Mucosa of gallbladder (tissue), 1 donor: ENCODE measurements at regions not wholly inside any gene's neighbourhood (a gene's known extent, or its start where the extent isn't known, plus 50 kb on each side); places are given as distances from the start of the nearest gene placed in this dataset.
A peak's percentile ranks its signal among the peaks of the same experiment; 100 is the strongest.
"Not testable (repeated sequence)": the region's sequence is repeated elsewhere in the genome, so short reads cannot be mapped to it uniquely, and the experiment has no call there.

Experiments
- DNase-seq: peaks from one replicate; pipeline ENCODE4 v3.0.0-alpha.2; 2020; ENCODE audit warnings: low spot score
- donor health status: DM: no; HTN: no; CAD: no.

DNA sequence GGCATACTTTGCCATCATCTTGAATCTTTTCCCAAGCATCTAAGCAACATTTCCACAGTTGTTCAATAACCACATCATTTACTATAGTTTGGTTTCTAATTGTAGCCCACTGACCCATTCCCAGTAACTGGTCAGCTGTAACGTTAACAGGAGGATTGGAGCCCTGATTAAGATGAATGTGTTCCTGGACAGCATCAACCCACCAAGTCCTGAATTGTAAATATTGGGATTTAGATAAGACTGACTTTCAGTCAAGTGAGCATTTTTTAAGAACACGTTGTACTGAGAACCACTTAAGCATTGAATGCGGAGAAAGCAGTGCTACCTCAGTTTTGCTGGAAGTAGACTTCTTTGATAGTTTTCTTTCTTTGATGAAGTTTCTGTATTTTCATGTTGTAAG lies 53.3 kb upstream of the ARL4D start:
- DNase-seq: not testable (repeated sequence)

DNA sequence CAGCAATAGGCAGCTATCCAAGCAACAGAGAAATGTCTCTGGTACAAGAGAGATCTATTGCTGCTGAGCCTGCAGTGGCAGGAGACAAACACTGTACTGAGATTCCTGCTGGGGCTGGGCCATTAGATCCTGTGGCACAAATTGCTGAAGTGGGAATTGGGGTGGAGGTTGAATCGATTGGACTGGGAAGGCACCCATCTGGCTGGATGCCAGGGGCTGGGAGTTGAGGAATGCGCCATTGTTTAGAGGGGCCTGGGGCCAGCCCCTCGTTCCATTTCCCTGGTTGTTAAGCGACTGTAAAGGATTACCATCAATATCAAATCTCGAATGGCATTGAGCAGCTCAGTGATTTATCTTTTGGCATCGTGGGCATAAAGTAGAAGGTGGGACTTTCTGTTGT lies 54.1 kb upstream of the ARL4D start:
- DNase-seq: no peak

DNA sequence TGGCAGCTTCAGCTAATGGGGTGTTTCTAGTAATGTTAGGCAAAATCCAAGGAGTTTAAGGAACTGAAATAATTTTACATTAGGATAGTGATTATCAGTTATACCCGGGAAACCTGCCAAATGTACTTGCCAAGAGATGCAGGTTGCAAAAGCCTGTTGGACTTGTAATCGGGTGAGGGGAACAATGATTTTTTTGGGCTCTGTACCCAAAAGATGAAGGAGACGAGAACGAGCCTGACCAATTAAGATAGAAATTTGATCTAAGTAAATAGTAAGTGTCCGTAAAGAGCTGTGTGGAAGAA lies 56.3 kb upstream of the ARL4D start:
- DNase-seq: no peak

DNA sequence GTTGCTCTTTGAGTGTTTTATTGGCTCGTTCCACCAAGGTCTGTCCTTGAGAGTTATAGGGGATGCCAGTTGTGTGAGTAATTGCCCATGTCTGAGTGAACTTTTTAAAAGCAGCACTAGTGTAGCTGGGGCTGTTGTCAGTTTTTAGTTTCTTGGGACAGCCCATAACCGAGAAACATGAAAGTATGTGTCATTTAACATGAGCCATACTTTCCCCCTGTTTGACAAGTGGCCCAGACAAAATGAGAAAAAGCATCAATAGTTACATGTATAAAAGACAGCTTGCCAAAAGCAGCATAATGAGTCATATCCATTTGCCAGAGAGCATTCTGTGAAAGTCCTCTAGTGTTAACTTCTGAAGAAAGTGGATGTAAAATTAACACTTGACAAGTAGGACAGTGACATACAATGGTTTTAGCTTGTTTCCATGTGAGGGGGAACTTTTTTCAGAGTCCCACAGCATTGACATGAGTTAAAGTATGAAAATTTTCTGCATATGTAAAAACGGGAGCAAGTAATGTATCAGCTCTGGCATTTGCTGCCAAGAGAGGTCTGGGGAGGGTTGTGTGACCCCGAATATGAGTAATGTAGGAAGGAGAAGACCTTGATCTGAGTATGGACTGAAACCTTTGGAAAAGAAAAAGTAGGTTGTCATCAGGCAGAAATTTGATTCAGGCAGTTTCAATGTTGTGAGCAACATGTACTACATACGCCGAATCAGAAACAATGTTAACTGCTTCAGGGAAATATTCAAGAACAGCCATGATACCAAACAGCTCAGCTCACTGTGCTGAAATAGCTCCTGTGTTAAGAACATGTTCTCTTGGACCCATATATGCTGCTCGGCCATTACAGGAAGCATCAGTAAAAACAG lies 56.8 kb upstream of the ARL4D start:
- DNase-seq: no peak

DNA sequence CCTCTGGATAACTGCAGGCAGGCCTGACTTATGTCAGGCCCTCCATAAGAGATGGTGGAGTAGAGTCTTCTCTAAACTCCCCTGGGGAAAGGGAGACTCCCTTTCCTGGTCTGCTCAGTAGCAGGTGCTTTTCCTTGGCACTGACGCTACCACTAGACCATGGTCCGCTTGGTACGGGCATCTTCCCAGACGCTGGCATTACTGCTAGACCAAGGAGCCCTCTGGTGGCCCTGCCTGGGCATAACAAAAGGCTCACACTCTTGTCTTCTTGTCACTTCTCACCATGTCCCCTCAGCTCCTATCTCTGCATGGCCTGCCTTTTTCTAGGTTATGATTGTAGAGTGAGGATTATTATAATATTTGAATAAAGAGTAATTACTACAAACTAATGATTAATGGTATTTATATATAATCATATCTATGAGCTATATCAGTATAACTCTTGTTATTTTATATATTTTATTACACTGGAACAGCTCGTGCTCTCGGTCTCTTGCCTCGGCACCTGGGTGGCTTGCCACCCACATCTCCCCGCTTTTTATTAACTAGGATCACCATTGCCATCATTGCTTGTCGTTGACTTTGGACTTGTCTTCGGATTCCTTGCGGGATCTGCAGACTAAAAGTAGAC lies 59.8 kb upstream of the ARL4D start:
- peak; percentile 78 for DNase-seq

DNA sequence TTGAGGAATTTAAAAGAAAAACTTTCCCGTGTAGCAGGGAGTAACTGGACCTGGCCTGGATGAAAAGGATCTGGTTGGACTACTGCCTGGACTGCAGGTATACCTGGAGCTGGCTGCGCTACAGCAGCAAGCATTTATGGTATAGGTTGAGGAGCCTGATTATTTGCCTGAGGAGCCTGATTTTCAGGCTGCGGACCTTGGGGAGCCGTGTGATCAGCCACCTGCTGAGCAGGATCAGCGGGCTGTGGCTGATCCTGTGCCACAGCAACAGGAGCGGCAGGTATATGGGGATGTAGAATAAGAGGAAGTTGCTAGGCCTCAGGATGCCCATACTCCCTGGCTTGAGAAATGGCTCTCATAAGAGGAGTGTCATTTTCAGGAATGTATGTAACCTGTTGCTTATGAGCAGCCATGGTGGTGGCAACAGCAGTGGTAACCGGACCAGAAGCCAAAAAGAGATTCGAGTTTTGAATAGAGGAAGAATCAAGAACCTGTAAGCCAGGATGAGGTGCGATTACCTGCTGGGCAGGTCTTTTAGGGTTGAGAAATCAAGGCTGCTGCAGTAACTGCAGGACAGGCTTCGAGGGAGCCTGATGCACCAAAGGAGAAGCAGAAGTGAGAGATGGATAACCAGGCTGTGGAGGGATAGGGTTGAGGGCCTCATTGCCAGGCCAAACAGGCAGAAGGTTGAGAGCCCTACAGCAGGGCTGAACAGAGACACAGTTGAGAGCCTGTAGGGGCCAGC lies 60.9 kb upstream of the ARL4D start:
- no peak for DNase-seq

DNA sequence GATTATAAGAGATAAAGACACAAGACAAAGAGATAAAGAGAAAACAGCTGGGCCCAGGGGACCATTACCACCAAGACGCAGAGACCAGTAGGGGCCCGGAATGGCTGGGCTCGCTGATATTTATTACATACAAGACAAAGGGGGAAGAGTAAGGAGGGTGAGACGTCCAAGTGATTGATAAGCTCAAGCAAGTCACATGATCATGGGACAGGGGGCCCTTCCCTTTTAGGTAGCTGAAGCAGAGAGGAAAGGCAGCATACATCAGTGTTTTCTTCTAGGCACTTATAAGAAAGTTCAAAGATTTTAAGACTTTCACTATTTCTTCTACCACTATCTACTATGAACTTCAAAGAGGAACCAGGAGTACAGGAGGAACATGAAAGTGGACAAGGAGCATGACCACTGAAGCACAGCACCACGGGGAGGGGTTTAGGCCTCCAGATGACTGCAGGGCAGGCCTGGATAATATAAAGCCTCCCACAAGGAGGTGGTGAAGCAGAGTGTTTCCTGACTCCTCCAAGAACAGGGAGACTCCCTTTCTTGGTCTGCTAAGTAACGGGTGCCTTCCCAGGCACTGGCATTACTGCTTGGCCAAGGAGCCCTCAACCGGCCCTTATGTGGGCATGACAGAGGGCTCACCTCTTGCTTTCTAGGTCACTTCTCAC lies 63.9 kb upstream of the ARL4D start:
- no peak for DNase-seq

DNA sequence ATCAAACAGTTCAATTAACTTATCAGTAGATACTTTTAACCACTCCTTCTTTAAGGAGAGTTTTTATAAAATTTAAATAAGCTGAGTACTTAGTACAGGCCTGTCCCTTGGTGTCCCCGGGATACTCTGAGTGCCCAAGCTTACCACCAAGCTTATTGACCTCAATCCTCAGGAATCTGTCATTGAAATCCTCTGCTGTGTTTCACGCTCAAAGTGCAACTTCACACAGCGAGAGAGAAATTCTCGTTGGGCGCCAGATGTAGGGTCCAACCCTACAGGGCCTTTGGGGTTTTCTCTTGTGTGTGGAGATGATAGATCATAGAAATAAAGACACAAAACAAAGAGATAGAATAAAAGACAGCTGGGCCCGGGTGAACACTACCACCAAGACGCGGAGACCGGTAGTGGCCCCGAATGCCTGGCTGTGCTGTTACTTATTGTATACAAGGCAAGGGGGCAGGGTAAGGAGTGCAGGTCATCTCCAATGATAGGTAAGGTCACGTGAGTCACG lies 65.3 kb upstream of the ARL4D start:
- DNase-seq: no peak

DNA sequence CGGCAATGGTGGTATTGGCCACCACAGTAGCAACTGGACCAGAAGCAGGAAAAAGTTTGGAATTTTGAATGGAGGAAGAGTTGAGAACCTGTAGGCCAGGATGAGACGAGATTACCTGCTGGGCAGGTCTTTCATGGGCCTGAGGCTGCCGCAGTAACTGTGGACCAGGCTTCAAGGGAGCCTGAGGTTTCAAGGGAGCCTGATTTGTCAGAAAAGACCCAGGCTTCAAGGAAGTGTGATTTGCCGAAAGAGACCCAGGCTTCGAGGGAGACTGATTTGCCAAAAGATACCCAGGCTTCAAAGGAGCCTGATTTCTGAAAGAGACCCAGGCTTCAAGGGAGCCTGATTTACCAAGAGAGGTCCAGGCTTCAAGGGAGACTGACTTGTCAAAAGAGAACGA lies 66.6 kb upstream of the ARL4D start:
- no peak for DNase-seq

DNA sequence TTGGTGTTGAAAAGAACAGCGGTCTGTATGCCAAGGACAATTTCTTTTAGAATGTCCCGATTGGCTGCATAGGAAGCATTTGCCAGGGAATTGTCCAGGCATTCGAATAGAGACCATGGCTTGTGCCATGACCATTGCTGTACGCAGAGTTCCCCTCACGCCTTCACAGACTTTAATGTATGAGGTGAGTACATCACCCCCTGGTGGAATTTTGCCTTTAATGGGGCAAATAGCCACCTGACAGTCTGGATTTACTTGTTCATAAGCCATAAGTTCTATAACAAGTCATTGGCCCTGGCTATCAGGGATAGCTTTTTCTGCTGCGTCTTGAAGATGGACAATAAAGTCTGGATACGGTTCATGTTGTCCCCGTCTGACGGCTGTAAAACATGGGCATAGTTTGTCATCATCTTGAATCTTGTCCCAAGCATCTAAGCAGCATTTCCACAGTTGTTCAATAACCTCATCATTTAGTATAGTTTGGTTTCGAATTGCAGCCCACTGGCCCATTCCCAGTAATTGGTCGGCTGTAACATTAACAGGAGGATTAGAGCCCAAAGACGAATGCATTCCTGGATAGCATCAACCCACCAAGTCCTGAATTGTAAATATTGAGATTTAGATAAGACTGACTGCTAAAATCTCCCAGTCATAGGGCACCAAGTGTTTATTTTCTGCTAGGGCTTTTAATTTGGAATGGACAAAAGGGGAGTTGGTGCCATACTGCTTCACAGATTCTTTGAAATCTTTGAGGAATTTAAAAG lies 67.7 kb upstream of the ARL4D start:
- no peak for DNase-seq

DNA sequence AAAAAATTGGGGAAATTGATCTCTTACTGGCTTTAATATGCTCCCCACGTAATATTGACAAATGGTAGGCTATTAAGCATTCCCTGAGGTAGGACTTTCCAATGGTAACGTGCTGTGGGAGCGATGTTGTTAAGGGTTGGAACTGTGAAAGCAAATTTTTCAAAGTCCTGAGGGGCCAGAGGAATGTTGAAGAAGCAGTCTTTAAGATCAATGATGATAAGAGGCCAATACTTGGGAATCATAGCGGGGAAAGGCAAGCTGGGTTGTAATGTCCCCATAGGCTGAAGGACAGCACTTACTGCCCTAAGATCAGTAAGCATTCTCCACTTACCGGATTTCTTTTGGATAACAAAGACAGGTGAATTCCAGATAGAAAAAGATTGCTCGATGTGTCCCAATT lies 69.6 kb upstream of the ARL4D start:
- DNase-seq: no peak

DNA sequence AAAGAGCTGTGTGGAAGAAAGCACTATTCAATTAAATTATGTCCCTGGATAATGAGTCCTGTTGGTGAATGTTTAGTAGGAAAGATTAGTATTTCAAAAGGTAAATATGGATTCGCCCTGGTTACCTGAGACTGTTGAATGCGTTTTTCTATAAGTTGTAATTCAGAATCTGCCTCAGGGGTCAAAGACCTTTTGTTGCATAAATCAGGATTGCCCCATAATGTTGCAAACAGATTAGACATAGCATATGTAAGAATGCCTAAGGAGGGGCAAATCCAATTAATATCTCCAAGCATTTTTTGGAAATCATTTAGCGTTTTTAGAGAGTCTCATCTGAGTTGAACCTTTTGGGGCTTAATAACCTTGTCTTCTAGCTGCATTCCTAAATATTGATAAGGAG lies 70.1 kb upstream of the ARL4D start:
- no peak for DNase-seq

DNA sequence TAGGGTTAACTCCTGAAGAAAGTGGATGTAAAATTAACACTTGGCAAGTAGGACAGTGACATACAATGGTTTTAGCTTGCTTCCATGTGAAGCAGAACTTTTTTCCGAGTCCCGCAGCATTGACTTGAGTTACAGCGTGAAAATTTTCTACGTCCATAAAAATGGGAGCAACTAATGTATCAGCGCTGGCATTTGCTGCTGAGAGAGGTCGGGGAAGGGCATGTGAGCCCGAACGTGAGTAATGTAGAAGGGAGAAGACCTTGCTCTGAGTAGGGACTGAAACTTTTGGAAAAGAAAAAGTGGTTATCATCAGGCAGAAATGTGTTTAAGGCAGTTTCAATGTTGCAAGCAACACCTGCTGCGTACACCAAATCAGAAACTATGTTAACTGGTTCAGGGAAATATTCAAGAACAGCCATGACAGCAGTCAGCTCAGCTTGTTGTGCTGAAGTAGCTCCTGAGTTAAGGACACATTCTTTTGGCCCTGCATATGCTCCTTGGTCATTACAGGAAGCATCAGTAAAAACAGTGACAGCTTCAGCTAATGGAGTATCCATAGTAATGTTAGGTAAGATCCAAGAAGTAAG lies 70.9 kb upstream of the ARL4D start:
- no peak for DNase-seq

DNA sequence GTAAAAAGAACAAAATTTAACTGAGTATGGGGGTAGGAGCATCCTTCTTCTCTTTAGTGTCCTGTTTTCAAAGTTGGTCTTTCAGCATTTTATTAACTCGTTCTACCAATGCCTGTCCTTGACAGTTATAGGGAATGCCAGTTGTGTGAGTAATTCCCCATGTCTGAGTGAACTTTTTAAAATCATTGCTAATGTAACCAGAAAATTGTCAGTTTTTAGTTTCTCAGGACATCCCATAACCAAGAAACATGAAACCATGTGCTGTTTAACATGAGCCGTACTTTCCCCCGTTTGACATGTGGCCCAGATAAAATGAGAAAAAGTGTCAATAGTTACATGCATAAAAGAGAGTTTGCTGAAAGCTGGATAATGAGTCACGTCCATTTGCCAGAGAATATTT lies 71.4 kb upstream of the ARL4D start:
- DNase-seq: no peak

DNA sequence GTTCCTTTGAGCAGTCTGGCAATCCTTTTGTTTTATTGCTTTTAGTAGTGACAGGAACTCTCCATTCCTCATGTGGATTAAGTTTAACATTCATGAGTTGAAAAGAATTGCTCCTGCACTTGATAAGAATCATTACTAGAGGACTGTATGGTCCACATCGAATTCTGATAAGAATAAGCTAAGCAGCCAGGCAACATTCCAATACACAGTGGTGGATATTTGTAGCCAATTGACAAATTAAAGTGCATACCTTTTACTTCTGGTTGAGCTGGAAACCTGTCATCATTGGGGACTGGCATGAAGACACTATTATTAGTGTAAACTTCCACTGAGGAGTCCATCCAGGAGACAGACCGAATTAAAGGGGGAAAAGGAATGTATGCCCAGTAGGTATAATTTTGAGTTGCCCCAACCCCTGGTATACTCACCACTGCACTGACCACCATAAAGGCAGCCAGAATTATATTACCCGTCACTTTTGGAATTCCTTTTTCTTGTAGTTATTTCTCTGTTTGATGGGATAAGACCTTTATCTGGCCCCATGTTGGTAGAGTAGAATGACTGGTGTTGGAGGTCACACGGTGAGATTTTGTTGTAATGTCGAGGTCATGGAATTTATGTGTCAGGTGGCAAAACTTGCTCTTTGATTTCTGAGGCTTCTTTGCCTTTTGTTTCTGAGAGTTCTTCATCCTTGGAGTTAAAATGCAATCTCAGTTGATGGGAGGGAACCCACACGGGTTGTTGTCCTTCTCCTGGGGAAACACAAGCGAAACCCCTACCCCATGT lies 72.1 kb upstream of the ARL4D start:
- no peak for DNase-seq

DNA sequence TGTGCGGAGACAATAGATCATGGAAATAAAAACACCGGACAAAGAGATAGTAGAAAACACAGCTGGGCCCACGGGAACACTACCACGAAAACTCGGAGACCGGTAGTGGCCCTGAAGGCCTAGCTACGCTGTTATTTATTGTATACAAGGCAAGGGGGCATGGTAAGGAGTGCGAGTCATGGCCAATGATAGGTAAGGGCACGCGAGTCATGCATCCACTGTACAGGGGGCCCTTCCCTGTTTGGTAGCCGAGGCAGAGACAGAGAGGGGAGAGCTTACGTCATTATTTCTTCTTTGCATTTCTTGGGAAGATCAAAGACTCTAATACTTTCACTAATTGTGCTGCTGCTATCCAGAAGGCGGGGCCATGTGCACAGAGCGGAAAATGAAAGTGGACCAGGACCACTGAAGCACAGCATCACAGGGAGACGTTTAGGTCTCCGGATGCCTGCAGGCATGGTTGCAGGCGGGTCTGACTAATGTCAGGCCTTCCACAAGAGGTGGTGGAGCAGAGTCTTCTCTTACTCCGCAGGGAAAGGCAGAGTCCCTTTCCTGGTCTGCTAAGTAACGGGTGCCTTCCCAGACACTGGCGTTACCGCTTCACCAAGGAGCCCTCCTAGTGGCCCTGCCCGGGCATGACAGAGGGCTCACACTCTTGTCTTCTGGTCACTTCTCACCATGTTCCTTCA lies 74.4 kb upstream of the ARL4D start:
- no peak for DNase-seq

DNA sequence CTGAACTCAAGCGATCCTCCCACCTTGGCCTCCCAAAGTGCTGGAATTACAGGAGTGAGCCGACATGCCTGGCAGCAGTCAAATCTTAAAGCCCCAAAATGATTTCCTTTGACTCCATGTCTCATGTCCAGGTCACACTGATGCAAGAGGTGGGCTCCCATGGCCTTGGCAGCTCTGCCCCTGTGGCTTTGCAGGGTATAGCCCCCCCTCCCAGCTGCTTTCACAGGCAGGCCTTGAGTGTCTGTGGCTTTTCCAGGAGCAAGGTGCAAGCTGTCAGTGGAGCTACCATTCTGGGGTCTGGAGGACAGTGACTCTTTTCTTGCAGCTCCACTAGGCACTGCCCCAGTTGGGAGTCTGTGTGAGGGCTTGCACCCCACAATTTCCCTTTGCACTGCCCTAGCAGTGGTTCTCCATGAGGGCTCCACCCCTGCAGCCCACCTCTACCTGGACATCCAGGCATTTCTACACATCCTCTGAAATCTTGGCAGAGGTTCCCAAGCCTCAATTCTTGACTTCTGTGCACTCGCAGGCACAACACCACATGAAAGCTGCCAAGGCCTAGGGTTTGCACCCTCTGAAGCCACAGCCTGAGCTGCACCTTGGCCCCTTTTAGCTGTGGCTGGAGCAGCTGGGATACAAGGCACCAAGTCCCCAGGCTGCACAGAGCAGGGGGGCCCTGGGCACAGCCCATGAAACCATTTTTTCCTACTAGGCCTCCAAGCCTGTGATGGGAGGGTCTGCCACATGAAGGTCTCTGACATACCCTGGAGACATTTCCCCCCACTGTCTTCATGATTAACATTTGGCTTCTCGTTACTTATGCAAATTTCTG lies 79.3 kb upstream of the ARL4D start:
- no peak for DNase-seq

DNA sequence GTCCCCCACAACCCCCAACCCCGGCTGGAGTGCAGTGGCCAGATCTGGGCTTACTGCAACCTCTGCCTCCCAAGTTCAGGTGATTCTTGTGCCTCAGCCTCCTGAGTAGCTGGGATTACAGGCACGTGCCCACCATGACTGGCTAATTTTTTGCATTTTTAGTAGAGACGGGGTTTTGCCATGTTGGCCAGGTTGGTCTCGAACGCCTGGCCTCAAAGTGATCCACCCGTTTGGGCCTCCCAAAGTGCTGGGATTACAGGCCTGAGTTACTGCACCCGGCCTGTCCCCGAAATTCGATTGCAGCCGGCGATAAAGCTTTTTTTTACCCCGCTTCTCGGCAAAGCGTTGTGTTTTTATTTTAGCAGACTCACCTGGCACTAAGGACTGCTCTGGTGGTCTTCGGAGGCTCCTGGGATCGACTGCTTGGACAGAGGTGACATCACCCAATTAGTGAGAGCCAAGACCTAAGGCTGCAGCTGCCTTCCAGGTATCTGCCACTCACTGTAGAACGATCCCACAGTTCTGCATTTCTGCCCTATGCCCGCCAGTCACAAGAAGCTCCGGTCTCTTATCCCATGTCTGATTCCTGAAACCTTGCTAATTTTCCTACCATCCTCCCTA lies 82.2 kb upstream of the ARL4D start:
- DNase-seq: no peak
